Sigmoid colon (tissue), 4 donors: ENCODE measurements at regions not wholly inside any gene's neighbourhood (a gene's known extent, or its start where the extent isn't known, plus 50 kb on each side); places are given as distances from the start of the nearest gene placed in this dataset.

ENCODE experiments used
- POLR2A ChIP-seq, 2 donors: fragments of 450-650 bp; IDR thresholded peaks; one replicate each; pipeline ENCODE4 v1.6.1; 2016; ENCODE audit warnings: antibody characterized with exemption in 2 of 2, mild to moderate bottlenecking in 2 of 2, moderate library complexity in 2 of 2
- POLR2AphosphoS5 ChIP-seq, 4 donors: sonication (generic); formaldehyde crosslinking; IDR thresholded peaks; one replicate each; pipeline ENCODE4 v1.6.1; 2017; ENCODE audit warnings: antibody characterized with exemption in 4 of 4
- TF ChIP-seq, protein P1 (sequence below), 4 experiments: fragments of 450-650 bp in 3 of 4; fragments of 200-600 bp in 1 of 4; IDR thresholded peaks; one replicate each; pipeline ENCODE4 v1.5.1; 2016 to 2019; ENCODE audit warnings: antibody characterized with exemption in 4 of 4, mild to moderate bottlenecking in 3 of 4, moderate library complexity in 2 of 4

- TF ChIP-seq POLR2AphosphoS5 (IDR thresholded peaks at IDR 0.05) (peak in 3 of 4 donors; percentile 45 to 67 (median 56)), POLR2A (IDR thresholded peaks at IDR 0.05) (no peak)
- TF ChIP-seq, protein P1, sequence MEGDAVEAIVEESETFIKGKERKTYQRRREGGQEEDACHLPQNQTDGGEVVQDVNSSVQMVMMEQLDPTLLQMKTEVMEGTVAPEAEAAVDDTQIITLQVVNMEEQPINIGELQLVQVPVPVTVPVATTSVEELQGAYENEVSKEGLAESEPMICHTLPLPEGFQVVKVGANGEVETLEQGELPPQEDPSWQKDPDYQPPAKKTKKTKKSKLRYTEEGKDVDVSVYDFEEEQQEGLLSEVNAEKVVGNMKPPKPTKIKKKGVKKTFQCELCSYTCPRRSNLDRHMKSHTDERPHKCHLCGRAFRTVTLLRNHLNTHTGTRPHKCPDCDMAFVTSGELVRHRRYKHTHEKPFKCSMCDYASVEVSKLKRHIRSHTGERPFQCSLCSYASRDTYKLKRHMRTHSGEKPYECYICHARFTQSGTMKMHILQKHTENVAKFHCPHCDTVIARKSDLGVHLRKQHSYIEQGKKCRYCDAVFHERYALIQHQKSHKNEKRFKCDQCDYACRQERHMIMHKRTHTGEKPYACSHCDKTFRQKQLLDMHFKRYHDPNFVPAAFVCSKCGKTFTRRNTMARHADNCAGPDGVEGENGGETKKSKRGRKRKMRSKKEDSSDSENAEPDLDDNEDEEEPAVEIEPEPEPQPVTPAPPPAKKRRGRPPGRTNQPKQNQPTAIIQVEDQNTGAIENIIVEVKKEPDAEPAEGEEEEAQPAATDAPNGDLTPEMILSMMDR (IDR thresholded peaks at IDR 0.05) = no peak
Measured at GRCh38 chr5:53167836-53168235, 58.3 kb upstream of the MOCS2 start.
